ENCODE measurements at regions not wholly inside any gene's neighbourhood (a gene's known extent, or its start where the extent isn't known, plus 50 kb on each side); places are given as distances from the start of the nearest gene placed in this dataset.

GRCh38 chr2:146429366-146429765, 1415.5 kb upstream of the ACVR2A start:
- no peak overlapping the region for H3K27ac ChIP-seq (replicated peaks)
- TF ChIP-seq GABPA (IDR thresholded peaks at IDR 0.05; ENCODE audit: low read depth), result no peak
- TF ChIP-seq POLR2AphosphoS5 (IDR thresholded peaks at IDR 0.05; ENCODE audit: low read depth), result no peak
- TF ChIP-seq SPI1 (IDR thresholded peaks at IDR 0.05; ENCODE audit: borderline replicate concordance, low read depth), result no peak
- TF ChIP-seq REST (IDR thresholded peaks at IDR 0.05; ENCODE audit: insufficient replicate concordance, low read depth), result no peak
- H3K4me3 ChIP-seq (replicated peaks; ENCODE audit: insufficient read depth, low read length), result no peak overlapping the region
- H3K27me3 ChIP-seq (ENCODE audit: insufficient read depth, poor library complexity, severe bottlenecking), result no peaks in the 10 kb centered on the region
- DNase-seq (ENCODE audit: low read depth in 1 of 2, low spot score in 1 of 2), result no peak

DNA sequence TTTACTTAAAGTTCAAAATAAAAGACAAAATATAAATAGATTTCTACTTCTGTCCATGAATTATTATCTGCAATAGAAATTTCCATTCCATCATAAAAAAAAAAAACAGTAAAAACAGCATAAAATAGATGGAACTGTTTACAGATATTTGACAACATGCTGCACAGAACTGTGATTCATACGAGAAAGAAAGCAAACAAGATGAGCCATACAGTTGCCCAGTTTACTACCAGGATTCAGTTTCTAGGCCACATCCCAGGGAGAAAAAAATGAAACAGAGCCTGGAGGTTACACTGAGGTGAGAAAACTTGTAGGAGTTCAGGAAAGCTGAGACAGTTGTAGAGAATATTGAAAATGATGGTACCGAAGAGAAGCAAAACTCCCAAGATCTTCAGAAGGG, 1426.9 kb upstream of the ACVR2A start:
- H3K4me3 ChIP-seq (replicated peaks; ENCODE audit: insufficient read depth, low read length), result no peak overlapping the region
- DNase-seq (ENCODE audit: low read depth in 1 of 2, low spot score in 1 of 2), result no peak
- TF ChIP-seq REST (IDR thresholded peaks at IDR 0.05; ENCODE audit: insufficient replicate concordance, low read depth), result no peak
- no peak for TF ChIP-seq SPI1 (IDR thresholded peaks at IDR 0.05; ENCODE audit: borderline replicate concordance, low read depth)
- TF ChIP-seq CTCF (IDR thresholded peaks at IDR 0.05; ENCODE audit: insufficient read depth, low read length), result no peak
- TF ChIP-seq POLR2AphosphoS5 (IDR thresholded peaks at IDR 0.05; ENCODE audit: low read depth), result no peak
- TF ChIP-seq GABPA (IDR thresholded peaks at IDR 0.05; ENCODE audit: low read depth), result no peak
- no peaks in the 10 kb centered on the region for H3K27me3 ChIP-seq (ENCODE audit: insufficient read depth, poor library complexity, severe bottlenecking)
- H3K27ac ChIP-seq (replicated peaks), result no peak overlapping the region

- H3K27ac ChIP-seq (replicated peaks), result no peak overlapping the region
- TF ChIP-seq GABPA (IDR thresholded peaks at IDR 0.05; ENCODE audit: low read depth), result no peak
- TF ChIP-seq REST (IDR thresholded peaks at IDR 0.05; ENCODE audit: insufficient replicate concordance, low read depth), result no peak
- no peak for TF ChIP-seq CTCF (IDR thresholded peaks at IDR 0.05; ENCODE audit: insufficient read depth, low read length)
- no peak for TF ChIP-seq SPI1 (IDR thresholded peaks at IDR 0.05; ENCODE audit: borderline replicate concordance, low read depth)
- TF ChIP-seq POLR2AphosphoS5 (IDR thresholded peaks at IDR 0.05; ENCODE audit: low read depth), result no peak
- no peak for DNase-seq (ENCODE audit: low read depth in 1 of 2, low spot score in 1 of 2)
- no peaks in the 10 kb centered on the region for H3K27me3 ChIP-seq (ENCODE audit: insufficient read depth, poor library complexity, severe bottlenecking)
- no peak overlapping the region for H3K4me3 ChIP-seq (replicated peaks; ENCODE audit: insufficient read depth, low read length)
Measured at GRCh38 chr2:146415291-146415690, 1429.5 kb upstream of the ACVR2A start.

Data from HL-60 (cell line).